ENCODE measurements at regions not wholly inside any gene's neighbourhood (a gene's known extent, or its start where the extent isn't known, plus 50 kb on each side); places are given as distances from the start of the nearest gene placed in this dataset.

DNA sequence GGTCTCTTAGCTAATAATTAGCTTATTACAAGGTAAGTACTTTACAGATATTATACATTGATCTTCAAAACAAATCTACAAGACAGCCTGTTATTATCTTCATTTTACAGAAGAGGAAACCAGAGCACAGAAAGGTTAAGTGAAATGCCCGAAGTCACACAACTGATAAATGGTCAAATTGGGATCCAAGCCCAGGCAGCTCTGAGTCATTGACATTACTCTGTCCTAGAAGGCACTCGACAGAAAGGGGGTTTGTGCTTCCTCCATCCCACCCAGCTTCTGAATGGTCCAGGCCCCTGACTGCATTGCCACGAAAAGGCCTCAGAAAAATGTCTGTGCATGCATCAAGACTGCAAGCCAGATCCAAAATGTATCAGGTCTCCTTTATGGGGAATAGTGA, 81.3 kb upstream of the ZNF438 start:
- no peaks in the 10 kb centered on the region for H3K4me1 ChIP-seq (ENCODE audit: insufficient read depth)
- H3K9me3 ChIP-seq (ENCODE audit: low read depth): no peaks in the 10 kb centered on the region
- H3K27ac ChIP-seq: no peak overlapping the region
- 85% methylated on average over 3 of the region's 3 CpGs for WGBS (ENCODE audit: low lambda C conversion rate, missing lambda C conversion rate)
- H3K4me2 ChIP-seq: no peak overlapping the region
- H3K9me2 ChIP-seq (replicated peaks; ENCODE audit: insufficient read depth): no peaks in the 10 kb centered on the region
- H3K4me3 ChIP-seq: no peak overlapping the region
- H4K20me1 ChIP-seq (ENCODE audit: insufficient read depth, poor library complexity, severe bottlenecking): no peaks in the 10 kb centered on the region
- no peak overlapping the region for H2AFZ ChIP-seq
- no peaks in the 10 kb centered on the region for H3K79me2 ChIP-seq
- no peaks in the 10 kb centered on the region for H3K27me3 ChIP-seq
- TF ChIP-seq CTCF (IDR thresholded peaks at IDR 0.05; ENCODE audit: poor library complexity): no peak
- no peak for TF ChIP-seq EZH2phosphoT487 (IDR thresholded peaks at IDR 0.05; ENCODE audit: low read depth, severe bottlenecking, unreplicated experiment)
- TF ChIP-seq EZH2 (IDR thresholded peaks at IDR 0.05; ENCODE audit: borderline replicate concordance): no peak
- DNase-seq (ENCODE audit: low spot score): no peak
- H3K36me3 ChIP-seq (replicated peaks; ENCODE audit: insufficient read depth, low read depth): no peaks in the 10 kb centered on the region

DNA sequence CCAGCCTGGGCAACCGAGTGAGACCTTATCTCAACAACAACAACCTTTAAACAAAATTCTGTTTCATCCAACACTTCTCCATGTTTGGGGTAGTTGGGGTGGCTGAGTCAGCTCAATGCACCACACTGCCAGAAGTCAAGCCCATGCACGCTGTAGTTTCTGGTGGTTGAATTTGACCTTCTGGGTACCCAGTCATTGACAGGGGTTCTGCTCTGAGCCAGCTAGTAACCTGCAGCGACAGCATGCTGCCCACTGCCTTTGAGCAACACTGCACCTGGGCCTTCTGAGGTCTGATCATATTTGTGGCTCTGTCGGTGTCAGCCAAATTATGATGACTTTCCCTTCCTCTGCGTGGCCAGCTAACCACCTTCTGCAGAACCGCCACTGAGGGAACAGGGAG, 84.6 kb upstream of the ZNF438 start:
- Histone ChIP-seq H2AFZ (no peak overlapping the region), H3K9me2 (replicated peaks; ENCODE audit: insufficient read depth) (no peaks in the 10 kb centered on the region), H3K79me2 (no peaks in the 10 kb centered on the region), H3K4me2 (no peak overlapping the region), H4K20me1 (ENCODE audit: insufficient read depth, poor library complexity, severe bottlenecking) (no peaks in the 10 kb centered on the region), H3K36me3 (replicated peaks; ENCODE audit: insufficient read depth, low read depth) (no peaks in the 10 kb centered on the region), H3K27me3 (no peaks in the 10 kb centered on the region), H3K9me3 (ENCODE audit: low read depth) (no peaks in the 10 kb centered on the region), H3K4me1 (ENCODE audit: insufficient read depth) (peaks cover 6% of the 10 kb centered on the region), H3K27ac (no peak overlapping the region), H3K4me3 (no peak overlapping the region)
- WGBS (ENCODE audit: low lambda C conversion rate, missing lambda C conversion rate): 93% methylated on average over 6 of the region's 6 CpGs
- TF ChIP-seq CTCF (IDR thresholded peaks at IDR 0.05; ENCODE audit: poor library complexity) (no peak), EZH2 (IDR thresholded peaks at IDR 0.05; ENCODE audit: borderline replicate concordance) (no peak), EZH2phosphoT487 (IDR thresholded peaks at IDR 0.05; ENCODE audit: low read depth, severe bottlenecking, unreplicated experiment) (no peak)
- no peak for DNase-seq (ENCODE audit: low spot score)

DNA sequence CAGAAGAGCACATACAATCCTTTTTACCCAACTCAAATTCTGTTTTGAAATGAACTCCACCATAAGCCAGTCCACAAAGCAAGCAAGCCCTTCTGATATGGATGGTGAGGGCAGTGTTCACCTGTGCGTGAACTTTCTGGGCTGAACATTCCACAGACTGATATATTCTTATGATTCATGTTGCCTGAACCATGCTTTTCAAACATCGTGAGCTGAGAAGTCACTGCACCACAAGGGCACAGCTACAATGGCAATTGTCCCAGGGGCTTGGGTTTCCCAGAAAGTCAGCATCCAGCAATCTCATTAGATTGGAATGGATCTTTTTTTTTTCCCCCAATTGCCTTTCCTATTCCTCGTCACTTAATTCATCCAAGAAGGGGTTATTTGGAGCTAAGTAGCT, 86.9 kb upstream of the ZNF438 start:
- no peak overlapping the region for H3K27ac ChIP-seq
- H3K79me2 ChIP-seq: no peaks in the 10 kb centered on the region
- H3K9me2 ChIP-seq (replicated peaks; ENCODE audit: insufficient read depth): no peaks in the 10 kb centered on the region
- H3K4me2 ChIP-seq: no peak overlapping the region
- no peaks in the 10 kb centered on the region for H3K36me3 ChIP-seq (replicated peaks; ENCODE audit: insufficient read depth, low read depth)
- TF ChIP-seq EZH2 (IDR thresholded peaks at IDR 0.05; ENCODE audit: borderline replicate concordance): no peak
- TF ChIP-seq CTCF (IDR thresholded peaks at IDR 0.05; ENCODE audit: poor library complexity): no peak
- no peak for TF ChIP-seq EZH2phosphoT487 (IDR thresholded peaks at IDR 0.05; ENCODE audit: low read depth, severe bottlenecking, unreplicated experiment)
- H3K4me1 ChIP-seq (ENCODE audit: insufficient read depth): peaks cover 6% of the 10 kb centered on the region
- H4K20me1 ChIP-seq (ENCODE audit: insufficient read depth, poor library complexity, severe bottlenecking): no peaks in the 10 kb centered on the region
- no peak overlapping the region for H2AFZ ChIP-seq
- WGBS (ENCODE audit: low lambda C conversion rate, missing lambda C conversion rate): 81% methylated on average over 3 of the region's 3 CpGs
- DNase-seq (ENCODE audit: low spot score): peak; percentile 16
- no peaks in the 10 kb centered on the region for H3K9me3 ChIP-seq (ENCODE audit: low read depth)
- no peaks in the 10 kb centered on the region for H3K27me3 ChIP-seq
- no peak overlapping the region for H3K4me3 ChIP-seq

DNA sequence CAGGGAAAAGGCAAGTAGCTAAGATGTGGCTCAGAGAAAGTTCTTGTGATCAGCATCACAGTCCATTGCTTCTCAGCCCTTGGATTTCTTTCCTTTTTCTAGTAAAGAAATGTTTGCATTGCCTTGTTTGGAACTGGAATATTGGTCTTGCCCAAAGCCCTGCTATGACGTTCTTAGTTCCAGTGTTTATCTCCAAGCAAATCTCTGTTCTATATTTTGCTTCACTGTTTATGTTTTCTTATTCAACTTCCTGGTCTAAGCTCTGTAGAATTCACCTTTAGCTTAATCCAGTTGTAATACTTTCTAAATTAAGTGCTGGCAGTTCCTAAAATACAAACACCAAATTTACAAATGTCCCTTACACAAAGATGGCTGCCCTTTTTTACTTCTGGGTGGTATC, 88.7 kb upstream of the ZNF438 start:
- no peak overlapping the region for H3K27ac ChIP-seq
- peaks cover 6% of the 10 kb centered on the region for H3K4me1 ChIP-seq (ENCODE audit: insufficient read depth)
- no peaks in the 10 kb centered on the region for H4K20me1 ChIP-seq (ENCODE audit: insufficient read depth, poor library complexity, severe bottlenecking)
- 59% methylated on average over 1 of the region's 1 CpG for WGBS (ENCODE audit: low lambda C conversion rate, missing lambda C conversion rate)
- H3K36me3 ChIP-seq (replicated peaks; ENCODE audit: insufficient read depth, low read depth): no peaks in the 10 kb centered on the region
- no peaks in the 10 kb centered on the region for H3K9me3 ChIP-seq (ENCODE audit: low read depth)
- no peak overlapping the region for H3K4me3 ChIP-seq
- no peaks in the 10 kb centered on the region for H3K27me3 ChIP-seq
- no peak for TF ChIP-seq CTCF (IDR thresholded peaks at IDR 0.05; ENCODE audit: poor library complexity)
- no peak for TF ChIP-seq EZH2phosphoT487 (IDR thresholded peaks at IDR 0.05; ENCODE audit: low read depth, severe bottlenecking, unreplicated experiment)
- no peak for TF ChIP-seq EZH2 (IDR thresholded peaks at IDR 0.05; ENCODE audit: borderline replicate concordance)
- H2AFZ ChIP-seq: no peak overlapping the region
- no peak for DNase-seq (ENCODE audit: low spot score)
- H3K4me2 ChIP-seq: no peak overlapping the region
- no peaks in the 10 kb centered on the region for H3K79me2 ChIP-seq
- no peaks in the 10 kb centered on the region for H3K9me2 ChIP-seq (replicated peaks; ENCODE audit: insufficient read depth)
